Caco-2 (cell line): ENCODE measurements at regions not wholly inside any gene's neighbourhood (a gene's known extent, or its start where the extent isn't known, plus 50 kb on each side); places are given as distances from the start of the nearest gene placed in this dataset.

ENCODE experiments used
- BruUV-seq: library from RNA; stranded (reverse); fragments of 400-500 nt; replicated peaks from 2 replicates; lab custom pipeline; 2021; lab: Mats Ljungman, UMichigan
- CTCF ChIA-PET: fragments of 300-600 bp; sonication (Branson Sonifier 250); formaldehyde crosslinking; loops from one replicate; lab custom pipeline; 2022; ENCODE audit warnings: antibody characterized with exemption; lab: Charles Lee
- POLR2A ChIA-PET: fragments of 300-600 bp; sonication (Branson Sonifier 250); formaldehyde crosslinking; loops from one replicate; lab custom pipeline; 2022; ENCODE audit warnings: antibody characterized with exemption; lab: Charles Lee
- DNase-seq, 2 experiments: peaks; one replicate each; pipeline versions ENCODE4 v3.0.0 to v3.0.0-alpha.2; 2020 to 2022
- H3K27me3 ChIP-seq: replicated peaks from 2 replicates; pipeline ENCODE4 v1.6.0; 2011; ENCODE audit warnings: low read length; ENCODE audit not compliant: control insufficient read depth, insufficient read depth
- H3K36me3 ChIP-seq: 2 replicates; pipeline ENCODE4 v1.5.1; 2011; ENCODE audit warnings: low read length; ENCODE audit not compliant: control insufficient read depth, insufficient read depth
- H3K4me1 ChIP-seq: fragments of 250-450 bp; sonication (Bioruptor Pico); 2 replicates; pipeline ENCODE4 v1.5.1; 2020; ENCODE audit warnings: mild to moderate bottlenecking
- H3K4me3 ChIP-seq: 2 replicates; pipeline ENCODE4 v1.5.1; 2011; ENCODE audit warnings: low read depth, mild to moderate bottlenecking, control low read depth, low read length
- H3K9me3 ChIP-seq: fragments of 250-450 bp; sonication (Bioruptor Pico); 2 replicates; pipeline ENCODE4 v1.5.1; 2020; ENCODE audit warnings: mild to moderate bottlenecking, moderate library complexity
- H3K27ac Mint-ChIP-seq: one replicate; pipeline ENCODE4 v1.8.0; 2022; ENCODE audit warnings: mixed read lengths; ENCODE audit not compliant: unreplicated experiment
- H3K27me3 Mint-ChIP-seq: one replicate; pipeline ENCODE4 v1.8.0; 2022; ENCODE audit warnings: mixed read lengths; ENCODE audit not compliant: insufficient read depth, unreplicated experiment
- H3K36me3 Mint-ChIP-seq: one replicate; pipeline ENCODE4 v1.8.0; 2022; ENCODE audit warnings: mild to moderate bottlenecking, mixed read lengths; ENCODE audit not compliant: insufficient read depth, unreplicated experiment
- H3K4me1 Mint-ChIP-seq: one replicate; pipeline ENCODE4 v1.8.0; 2022; ENCODE audit warnings: low read depth, mixed read lengths; ENCODE audit not compliant: unreplicated experiment
- H3K4me3 Mint-ChIP-seq: one replicate; pipeline ENCODE4 v1.8.0; 2022; ENCODE audit warnings: mild to moderate bottlenecking, moderate library complexity, mixed read lengths; ENCODE audit not compliant: unreplicated experiment
- H3K9me3 Mint-ChIP-seq: one replicate; pipeline ENCODE4 v1.8.0; 2022; ENCODE audit warnings: mixed read lengths; ENCODE audit not compliant: unreplicated experiment
- CTCF ChIP-seq, 2 experiments: fragments of 200-600 bp in 1 of 2; IDR thresholded peaks; 1 replicate in 1 of 2; 2 replicates in 1 of 2; pipeline versions ENCODE4 v1.5.1 to v1.8.0; 2011 to 2022; ENCODE audit warnings: antibody characterized with exemption in 1 of 2, control low read depth in 1 of 2, inconsistent platforms in 1 of 2, low read depth in 1 of 2, low read length in 1 of 2, mild to moderate bottlenecking in 1 of 2, moderate library complexity in 1 of 2; ENCODE audit not compliant: insufficient read depth in 1 of 2, severe bottlenecking in 1 of 2, unreplicated experiment in 1 of 2
- intact Hi-C: fragments of 100-400 bp; cut with micrococcal nuclease; formaldehyde crosslinking; loops from one replicate; pipeline ENCODE4 v1.10.0; 2022; ENCODE audit not compliant: unreplicated experiment

GRCh38 chr6:147853574-147853973 lies 345.1 kb downstream of the SAMD5 start:
- H3K4me3 ChIP-seq: no peak overlapping the region
- no peaks in the 10 kb centered on the region for H3K36me3 ChIP-seq
- no TSS peak for BruUV-seq
- Mint-ChIP-seq H3K4me3 (no peak overlapping the region), H3K27me3 (no peaks in the 10 kb centered on the region), H3K9me3 (no peaks in the 10 kb centered on the region), H3K27ac (no peak overlapping the region), H3K4me1 (no peaks in the 10 kb centered on the region), H3K36me3 (no peaks in the 10 kb centered on the region)
- intact Hi-C loops: no loop called here
- no peaks in the 10 kb centered on the region for H3K4me1 ChIP-seq
- TF ChIP-seq CTCF (IDR thresholded peaks at IDR 0.05; ENCODE audit: insufficient read depth in 1 of 2, low read depth in 1 of 2, low read length in 1 of 2, severe bottlenecking in 1 of 2, unreplicated experiment in 1 of 2): no peak
- no peaks in the 10 kb centered on the region for H3K9me3 ChIP-seq
- CTCF ChIA-PET: no interaction called here
- DNase-seq: no peak
- no peaks in the 10 kb centered on the region for H3K27me3 ChIP-seq
- POLR2A ChIA-PET: no interaction called here

- POLR2A ChIA-PET: no interaction called here
These were observed 347.5 kb downstream of the SAMD5 start for GRCh38 chr6:147855803-147856482.

GRCh38 chr6:147856687-147857086 lies 348.2 kb downstream of the SAMD5 start:
- TF ChIP-seq CTCF (IDR thresholded peaks at IDR 0.05; ENCODE audit: insufficient read depth in 1 of 2, low read depth in 1 of 2, low read length in 1 of 2, severe bottlenecking in 1 of 2, unreplicated experiment in 1 of 2): no peak
- no peaks in the 10 kb centered on the region for H3K4me1 ChIP-seq
- no peak for DNase-seq
- intact Hi-C loops: no loop called here
- POLR2A ChIA-PET: no interaction called here
- H3K36me3 ChIP-seq: no peaks in the 10 kb centered on the region
- no peak overlapping the region for H3K4me3 ChIP-seq
- no peaks in the 10 kb centered on the region for H3K9me3 Mint-ChIP-seq
- no peaks in the 10 kb centered on the region for H3K9me3 ChIP-seq
- H3K27me3 ChIP-seq: no peaks in the 10 kb centered on the region
- H3K27ac Mint-ChIP-seq: no peak overlapping the region
- no peaks in the 10 kb centered on the region for H3K4me1 Mint-ChIP-seq
- BruUV-seq: no TSS peak
- CTCF ChIA-PET: no interaction called here
- no peak overlapping the region for H3K4me3 Mint-ChIP-seq
- H3K27me3 Mint-ChIP-seq: no peaks in the 10 kb centered on the region
- no peaks in the 10 kb centered on the region for H3K36me3 Mint-ChIP-seq

More at GRCh38 chr6:147855803-147856482, 347.5 kb downstream of the SAMD5 start:
- Histone ChIP-seq H3K4me3 (no peak overlapping the region), H3K9me3 (no peaks in the 10 kb centered on the region), H3K27me3 (no peaks in the 10 kb centered on the region), H3K4me1 (no peaks in the 10 kb centered on the region), H3K36me3 (no peaks in the 10 kb centered on the region)
- Mint-ChIP-seq H3K27me3 (no peaks in the 10 kb centered on the region), H3K4me3 (no peak overlapping the region), H3K36me3 (no peaks in the 10 kb centered on the region), H3K4me1 (no peaks in the 10 kb centered on the region), H3K27ac (no peak overlapping the region), H3K9me3 (no peaks in the 10 kb centered on the region)
- intact Hi-C loops: no loop called here
- no TSS peak for BruUV-seq
- no peak for TF ChIP-seq CTCF (IDR thresholded peaks at IDR 0.05; ENCODE audit: insufficient read depth in 1 of 2, low read depth in 1 of 2, low read length in 1 of 2, severe bottlenecking in 1 of 2, unreplicated experiment in 1 of 2)
- CTCF ChIA-PET: no interaction called here
- DNase-seq: no peak
